Ovary (tissue), 7 donors: ENCODE measurements at regions not wholly inside any gene's neighbourhood (a gene's known extent, or its start where the extent isn't known, plus 50 kb on each side); places are given as distances from the start of the nearest gene placed in this dataset.

ENCODE experiments used
- DNase-seq, 5 donors: peaks; one replicate each; pipeline ENCODE4 v3.0.0-alpha.2; 2019 to 2020
- H3K27ac ChIP-seq, 2 donors: fragments of 200-600 bp; one replicate each; pipeline versions ENCODE4 v1.5.1 to v1.8.0; 2019 to 2022
- H3K27me3 ChIP-seq: fragments of 200-600 bp; one replicate; pipeline ENCODE4 v1.8.0; 2022
- H3K36me3 ChIP-seq: fragments of 200-600 bp; sonication (generic); one replicate; pipeline ENCODE4 v1.5.1; 2019
- H3K4me1 ChIP-seq: one replicate; pipeline ENCODE4 v1.8.1; 2013; ENCODE audit warnings: mild to moderate bottlenecking, moderate library complexity; ENCODE audit not compliant: insufficient read depth
- H3K4me3 ChIP-seq: fragments of 200-600 bp; sonication (generic); one replicate; pipeline ENCODE4 v1.5.1; 2017
- H3K9me3 ChIP-seq, 2 donors: fragments of 200-600 bp in 1 of 2; sonication (generic) in 1 of 2; one replicate each; pipeline versions ENCODE4 v1.5.1 to v1.8.1; 2013 to 2019; ENCODE audit warnings: mild to moderate bottlenecking in 1 of 2, moderate library complexity in 1 of 2
- CTCF ChIP-seq, 3 donors: fragments of 450-650 bp in 2 of 3; fragments of 200-600 bp in 1 of 3; IDR thresholded peaks; one replicate each; pipeline versions ENCODE4 v1.5.1 to v1.8.0; 2016 to 2022; ENCODE audit warnings: antibody characterized with exemption in 3 of 3, mild to moderate bottlenecking in 1 of 3
- EP300 ChIP-seq: sonication (generic); formaldehyde crosslinking; IDR thresholded peaks from one replicate; pipeline ENCODE4 v1.6.1; 2017; ENCODE audit warnings: antibody characterized with exemption
- POLR2A ChIP-seq: fragments of 450-650 bp; IDR thresholded peaks from one replicate; pipeline ENCODE4 v1.6.1; 2017; ENCODE audit warnings: antibody characterized with exemption, mild to moderate bottlenecking, moderate library complexity
- WGBS, 3 donors: extraction: QIAGEN DNeasy Blood & Tissue Kit in 1 of 3; methylation state at CpG; one replicate each; pipeline versions ENCODE4 v1.1.5 to v1.1.7; 2013 to 2017; 5-methylcytosine and 5-hydroxymethylcytosine counted together
- intact Hi-C, 4 donors: fragments of 100-400 bp; cut with DNase I; formaldehyde crosslinking; loops; one replicate each; pipeline versions ENCODE4 v1.11.0 to v1.15.1; 2022 to 2023
- donor health status: DM: no; HTN: no; CAD: no; lungs with moderate emphysema.
- donor health status: DM: no; HTN: no; CAD: no.
- donor health status: Bipolar disorder and iron deficiency.
- donor health status: DM: no; HTN: no; CAD: no.
- donor health status: DM: yes; HTN: yes; CAD: no.

GRCh38 chr4:61079427-61079826 is 120.7 kb upstream of the ADGRL3 start:
- no peak overlapping the region for H3K27ac ChIP-seq
- intact Hi-C loops, result no loop called here
- no peaks in the 10 kb centered on the region for H3K27me3 ChIP-seq
- H3K36me3 ChIP-seq, result no peaks in the 10 kb centered on the region
- no peak for TF ChIP-seq EP300
- no peak for TF ChIP-seq CTCF (IDR thresholded peaks at IDR 0.05)
- TF ChIP-seq POLR2A, result no peak
- no peaks in the 10 kb centered on the region for H3K9me3 ChIP-seq
- no peaks in the 10 kb centered on the region for H3K4me1 ChIP-seq
- DNase-seq, result no peak
- H3K4me3 ChIP-seq, result no peak overlapping the region

DNA sequence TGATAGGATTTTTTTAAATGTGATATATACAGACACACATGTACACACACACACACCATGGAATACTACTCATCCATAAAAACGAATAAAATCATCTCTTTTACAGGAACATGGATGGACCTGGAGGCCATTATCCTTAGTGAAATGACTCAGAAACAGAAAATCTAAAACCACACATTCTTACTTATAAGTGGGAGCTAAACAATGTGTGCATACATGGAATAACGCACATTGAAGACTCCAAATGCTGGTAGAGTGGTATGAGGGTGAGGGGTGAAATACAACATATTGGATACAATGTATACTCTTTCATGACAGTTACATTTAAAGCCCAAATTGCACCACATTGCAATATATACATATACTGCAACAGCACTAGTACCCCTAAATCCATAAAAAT is 120.2 kb upstream of the ADGRL3 start:
- H3K9me3 ChIP-seq, result no peaks in the 10 kb centered on the region
- DNase-seq, result no peak
- H3K27me3 ChIP-seq, result no peaks in the 10 kb centered on the region
- WGBS, 3 donors, result 80 to 83% (median 83%) methylated on average over 2 of the region's 2 CpGs
- H3K4me3 ChIP-seq, result no peak overlapping the region
- no peak overlapping the region for H3K27ac ChIP-seq
- H3K4me1 ChIP-seq, result no peaks in the 10 kb centered on the region
- H3K36me3 ChIP-seq, result no peaks in the 10 kb centered on the region
- intact Hi-C loops, result no loop called here
- TF ChIP-seq POLR2A (no peak), CTCF (IDR thresholded peaks at IDR 0.05) (no peak), EP300 (no peak)

- intact Hi-C loops, result no loop called here
- Histone ChIP-seq H3K27ac (no peak overlapping the region), H3K9me3 (no peaks in the 10 kb centered on the region), H3K36me3 (no peaks in the 10 kb centered on the region), H3K4me1 (no peaks in the 10 kb centered on the region), H3K4me3 (no peak overlapping the region), H3K27me3 (no peaks in the 10 kb centered on the region)
- 71 to 90% (median 84%) methylated on average over 2 of the region's 2 CpGs for WGBS, 3 donors
- TF ChIP-seq POLR2A (no peak), CTCF (IDR thresholded peaks at IDR 0.05) (no peak), EP300 (no peak)
- DNase-seq, result no peak
Measured at GRCh38 chr4:61085534-61085933, 114.6 kb upstream of the ADGRL3 start.

- no peak for TF ChIP-seq EP300
- H3K4me1 ChIP-seq, result no peaks in the 10 kb centered on the region
- H3K27me3 ChIP-seq, result no peaks in the 10 kb centered on the region
- intact Hi-C loops, result no loop called here
- H3K9me3 ChIP-seq, result no peaks in the 10 kb centered on the region
- no peak overlapping the region for H3K27ac ChIP-seq
- H3K36me3 ChIP-seq, result no peaks in the 10 kb centered on the region
- no peak for DNase-seq
- H3K4me3 ChIP-seq, result no peak overlapping the region
- WGBS, 3 donors, result 81 to 86% (median 85%) methylated on average over 4 of the region's 4 CpGs
Measured at GRCh38 chr4:61086357-61086756, 113.8 kb upstream of the ADGRL3 start.

GRCh38 chr4:61086979-61087378 is 113.1 kb upstream of the ADGRL3 start:
- H3K4me1 ChIP-seq, result no peaks in the 10 kb centered on the region
- WGBS, 3 donors, result 61 to 68% (median 67%) methylated on average over 3 of the region's 3 CpGs
- intact Hi-C loops, result no loop called here
- H3K27me3 ChIP-seq, result no peaks in the 10 kb centered on the region
- H3K27ac ChIP-seq, result no peak overlapping the region
- no peaks in the 10 kb centered on the region for H3K36me3 ChIP-seq
- DNase-seq, result no peak
- H3K9me3 ChIP-seq, result no peaks in the 10 kb centered on the region
- H3K4me3 ChIP-seq, result no peak overlapping the region
- no peak for TF ChIP-seq POLR2A
